ENCODE measurements at regions not wholly inside any gene's neighbourhood (a gene's known extent, or its start where the extent isn't known, plus 50 kb on each side); places are given as distances from the start of the nearest gene placed in this dataset.
A peak's percentile ranks its signal among the peaks of the same experiment; 100 is the strongest.

- no peaks in the 10 kb centered on the region for H3K9me2 ChIP-seq (replicated peaks; ENCODE audit: insufficient read depth, low read length)
- no peak overlapping the region for H3K4me3 ChIP-seq (ENCODE audit: low read length)
- no peaks in the 10 kb centered on the region for H3K9me3 ChIP-seq (replicated peaks; ENCODE audit: insufficient read depth, low read length)
- H3K79me2 ChIP-seq (ENCODE audit: low read length) = no peaks in the 10 kb centered on the region
- TF ChIP-seq EZH2phosphoT487 (IDR thresholded peaks at IDR 0.05; ENCODE audit: low read length) = no peak
- no peak for TF ChIP-seq EZH2 (optimal IDR thresholded peaks at IDR 0.05; ENCODE audit: low read depth, low read length)
- no peak for TF ChIP-seq CTCF (IDR thresholded peaks at IDR 0.05; ENCODE audit: low read length)
- no peaks in the 10 kb centered on the region for H3K27me3 ChIP-seq (replicated peaks; ENCODE audit: insufficient read depth, low read length)
- DNase-seq = peak; percentile 23
- no peak overlapping the region for H3K4me2 ChIP-seq (ENCODE audit: low read depth, low read length)
- H3K27ac ChIP-seq (ENCODE audit: low read length) = no peak overlapping the region
- no peaks in the 10 kb centered on the region for H4K20me1 ChIP-seq (ENCODE audit: insufficient read depth, low read length)
- H2AFZ ChIP-seq (ENCODE audit: low read length) = no peak overlapping the region
- H3K9ac ChIP-seq (ENCODE audit: low read length) = no peak overlapping the region
- H3K4me1 ChIP-seq (ENCODE audit: low read length) = no peaks in the 10 kb centered on the region
- H3K36me3 ChIP-seq (replicated peaks; ENCODE audit: insufficient read depth, low read length) = no peaks in the 10 kb centered on the region
- no peaks in the 10 kb centered on the region for H3F3A ChIP-seq (ENCODE audit: insufficient read depth, low read length)
Measured at GRCh38 chr6:71706523-71706922, 179.8 kb upstream of the RIMS1 start.

GRCh38 chr6:71707059-71707458 is 179.3 kb upstream of the RIMS1 start:
- Histone ChIP-seq H3K27me3 (replicated peaks; ENCODE audit: insufficient read depth, low read length) (no peaks in the 10 kb centered on the region), H3K9me2 (replicated peaks; ENCODE audit: insufficient read depth, low read length) (no peaks in the 10 kb centered on the region), H3K36me3 (replicated peaks; ENCODE audit: insufficient read depth, low read length) (no peaks in the 10 kb centered on the region), H3F3A (ENCODE audit: insufficient read depth, low read length) (no peaks in the 10 kb centered on the region), H3K4me2 (ENCODE audit: low read depth, low read length) (no peak overlapping the region), H2AFZ (ENCODE audit: low read length) (no peak overlapping the region), H4K20me1 (ENCODE audit: insufficient read depth, low read length) (no peaks in the 10 kb centered on the region), H3K4me3 (ENCODE audit: low read length) (no peak overlapping the region), H3K27ac (ENCODE audit: low read length) (no peak overlapping the region), H3K79me2 (ENCODE audit: low read length) (no peaks in the 10 kb centered on the region), H3K9me3 (replicated peaks; ENCODE audit: insufficient read depth, low read length) (no peaks in the 10 kb centered on the region), H3K9ac (ENCODE audit: low read length) (no peak overlapping the region), H3K4me1 (ENCODE audit: low read length) (no peaks in the 10 kb centered on the region)
- DNase-seq = no peak
- TF ChIP-seq EZH2 (optimal IDR thresholded peaks at IDR 0.05; ENCODE audit: low read depth, low read length) (no peak), CTCF (IDR thresholded peaks at IDR 0.05; ENCODE audit: low read length) (no peak), EZH2phosphoT487 (IDR thresholded peaks at IDR 0.05; ENCODE audit: low read length) (no peak)

GRCh38 chr6:71720705-71721104 is 165.6 kb upstream of the RIMS1 start:
- Histone ChIP-seq H3K36me3 (replicated peaks; ENCODE audit: insufficient read depth, low read length) (no peaks in the 10 kb centered on the region), H3K4me2 (ENCODE audit: low read depth, low read length) (no peak overlapping the region), H3K27ac (ENCODE audit: low read length) (no peak overlapping the region), H3K4me1 (ENCODE audit: low read length) (no peaks in the 10 kb centered on the region), H3K9me3 (replicated peaks; ENCODE audit: insufficient read depth, low read length) (no peaks in the 10 kb centered on the region), H3K27me3 (replicated peaks; ENCODE audit: insufficient read depth, low read length) (no peaks in the 10 kb centered on the region), H4K20me1 (ENCODE audit: insufficient read depth, low read length) (no peaks in the 10 kb centered on the region), H3K4me3 (ENCODE audit: low read length) (no peak overlapping the region), H3K9me2 (replicated peaks; ENCODE audit: insufficient read depth, low read length) (no peaks in the 10 kb centered on the region), H2AFZ (ENCODE audit: low read length) (no peak overlapping the region), H3K79me2 (ENCODE audit: low read length) (no peaks in the 10 kb centered on the region), H3K9ac (ENCODE audit: low read length) (no peak overlapping the region), H3F3A (ENCODE audit: insufficient read depth, low read length) (no peaks in the 10 kb centered on the region)
- no peak for TF ChIP-seq EZH2 (optimal IDR thresholded peaks at IDR 0.05; ENCODE audit: low read depth, low read length)
- TF ChIP-seq EZH2phosphoT487 (IDR thresholded peaks at IDR 0.05; ENCODE audit: low read length) = no peak
- TF ChIP-seq CTCF (IDR thresholded peaks at IDR 0.05; ENCODE audit: low read length) = no peak
- no peak for DNase-seq

Measured in MM.1S (cell line).